Osteocyte (in vitro differentiated cells): ENCODE measurements at regions not wholly inside any gene's neighbourhood (a gene's known extent, or its start where the extent isn't known, plus 50 kb on each side); places are given as distances from the start of the nearest gene placed in this dataset.

Experiments used
- DNase-seq: peaks from one replicate; pipeline ENCODE4 v3.0.0; 2021; ENCODE audit warnings: mixed read lengths; ENCODE audit not compliant: unreplicated experiment; ENCODE audit errors: extremely low spot score
- H3K27ac Mint-ChIP-seq: one replicate; pipeline ENCODE4 v1.8.0; 2021; ENCODE audit warnings: mild to moderate bottlenecking, mixed read lengths; ENCODE audit not compliant: unreplicated experiment
- H3K27me3 Mint-ChIP-seq: one replicate; pipeline ENCODE4 v1.8.0; 2021; ENCODE audit warnings: mixed read lengths; ENCODE audit not compliant: unreplicated experiment
- H3K36me3 Mint-ChIP-seq: one replicate; pipeline ENCODE4 v1.8.0; 2021; ENCODE audit warnings: mixed read lengths; ENCODE audit not compliant: unreplicated experiment
- H3K4me1 Mint-ChIP-seq: one replicate; pipeline ENCODE4 v1.8.0; 2021; ENCODE audit warnings: mixed read lengths; ENCODE audit not compliant: unreplicated experiment
- H3K4me3 Mint-ChIP-seq: one replicate; pipeline ENCODE4 v1.8.0; 2021; ENCODE audit warnings: mild to moderate bottlenecking, moderate library complexity, mixed read lengths; ENCODE audit not compliant: unreplicated experiment
- H3K9me3 Mint-ChIP-seq: one replicate; pipeline ENCODE4 v1.8.0; 2021; ENCODE audit warnings: mixed read lengths; ENCODE audit not compliant: unreplicated experiment
- TF ChIP-seq, protein P1 (sequence below): fragments of 200-600 bp; sonication (generic); IDR thresholded peaks from 2 replicates; pipeline ENCODE4 v1.5.0; 2021; ENCODE audit warnings: antibody characterized with exemption, mild to moderate bottlenecking, moderate library complexity

DNA sequence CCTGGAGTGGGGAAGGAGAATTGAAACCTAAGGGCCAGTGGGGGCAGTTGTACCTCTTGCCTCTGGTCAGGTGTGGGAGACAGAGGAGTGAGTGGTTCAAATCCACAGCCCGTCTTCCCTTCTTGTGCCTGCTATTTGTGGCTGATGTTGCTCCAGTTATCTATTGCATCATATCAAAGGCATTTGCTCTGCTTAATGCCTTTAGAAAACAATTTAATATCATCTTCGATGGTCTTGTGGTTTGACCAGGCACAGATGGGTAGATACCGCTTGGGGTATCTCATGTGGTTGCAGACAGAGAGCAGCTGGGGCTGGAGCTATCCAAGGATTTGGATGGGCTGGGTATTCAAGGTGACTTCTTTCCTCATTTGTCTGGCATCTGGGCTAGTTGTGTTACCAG lies 376.1 kb upstream of the RBFOX1 start:
- no peak for DNase-seq
- peaks cover 43% of the 10 kb centered on the region for H3K9me3 Mint-ChIP-seq
- no peak overlapping the region for H3K4me3 Mint-ChIP-seq
- H3K4me1 Mint-ChIP-seq, result no peaks in the 10 kb centered on the region
- H3K27me3 Mint-ChIP-seq, result no peaks in the 10 kb centered on the region
- H3K36me3 Mint-ChIP-seq, result no peaks in the 10 kb centered on the region
- TF ChIP-seq, protein P1, sequence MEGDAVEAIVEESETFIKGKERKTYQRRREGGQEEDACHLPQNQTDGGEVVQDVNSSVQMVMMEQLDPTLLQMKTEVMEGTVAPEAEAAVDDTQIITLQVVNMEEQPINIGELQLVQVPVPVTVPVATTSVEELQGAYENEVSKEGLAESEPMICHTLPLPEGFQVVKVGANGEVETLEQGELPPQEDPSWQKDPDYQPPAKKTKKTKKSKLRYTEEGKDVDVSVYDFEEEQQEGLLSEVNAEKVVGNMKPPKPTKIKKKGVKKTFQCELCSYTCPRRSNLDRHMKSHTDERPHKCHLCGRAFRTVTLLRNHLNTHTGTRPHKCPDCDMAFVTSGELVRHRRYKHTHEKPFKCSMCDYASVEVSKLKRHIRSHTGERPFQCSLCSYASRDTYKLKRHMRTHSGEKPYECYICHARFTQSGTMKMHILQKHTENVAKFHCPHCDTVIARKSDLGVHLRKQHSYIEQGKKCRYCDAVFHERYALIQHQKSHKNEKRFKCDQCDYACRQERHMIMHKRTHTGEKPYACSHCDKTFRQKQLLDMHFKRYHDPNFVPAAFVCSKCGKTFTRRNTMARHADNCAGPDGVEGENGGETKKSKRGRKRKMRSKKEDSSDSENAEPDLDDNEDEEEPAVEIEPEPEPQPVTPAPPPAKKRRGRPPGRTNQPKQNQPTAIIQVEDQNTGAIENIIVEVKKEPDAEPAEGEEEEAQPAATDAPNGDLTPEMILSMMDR, result no peak
- no peak overlapping the region for H3K27ac Mint-ChIP-seq

DNA sequence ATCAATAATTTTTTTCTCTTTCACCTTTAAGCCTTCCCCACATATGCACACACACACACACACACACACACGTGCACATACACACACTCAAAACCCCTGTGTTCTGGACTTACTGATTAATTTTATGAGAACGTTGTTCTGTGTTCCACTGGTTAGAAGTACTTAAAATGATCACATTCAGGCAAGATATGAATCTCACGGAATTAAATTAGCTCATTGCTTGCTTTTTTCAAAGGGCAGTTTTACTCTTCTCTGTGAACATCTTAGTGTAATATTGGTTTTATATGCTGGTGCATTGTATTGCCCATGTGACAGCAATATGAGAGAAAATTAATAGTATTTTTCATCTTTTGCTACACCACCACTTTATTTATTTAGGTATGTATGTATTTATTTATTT lies 377.3 kb upstream of the RBFOX1 start:
- H3K36me3 Mint-ChIP-seq, result no peaks in the 10 kb centered on the region
- no peaks in the 10 kb centered on the region for H3K27me3 Mint-ChIP-seq
- no peak overlapping the region for H3K4me3 Mint-ChIP-seq
- H3K27ac Mint-ChIP-seq, result no peak overlapping the region
- no peaks in the 10 kb centered on the region for H3K4me1 Mint-ChIP-seq
- no peak for DNase-seq
- TF ChIP-seq, protein P1, result no peak
- peaks cover 40% of the 10 kb centered on the region for H3K9me3 Mint-ChIP-seq

DNA sequence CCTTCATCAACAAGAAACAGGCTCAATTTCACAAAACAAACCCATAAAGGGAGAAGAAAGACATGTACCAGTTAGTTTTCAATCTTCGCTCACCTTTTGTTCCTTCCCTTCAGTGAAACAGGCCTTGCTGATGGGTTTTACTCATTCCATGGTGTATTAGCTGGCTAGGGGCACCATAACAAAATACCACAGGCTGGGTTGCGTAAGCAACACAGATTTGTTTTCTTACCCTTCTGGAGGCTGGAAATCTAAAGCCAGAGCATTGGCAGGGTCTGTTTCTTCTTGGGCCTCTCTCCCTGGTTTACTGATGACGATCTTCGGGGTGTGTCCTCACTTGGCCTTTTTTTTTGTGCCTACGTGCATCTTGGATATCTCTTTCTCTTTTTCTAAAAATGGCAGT lies 383.4 kb upstream of the RBFOX1 start:
- Mint-ChIP-seq H3K27me3 (no peaks in the 10 kb centered on the region), H3K4me1 (no peaks in the 10 kb centered on the region), H3K4me3 (no peak overlapping the region), H3K36me3 (no peaks in the 10 kb centered on the region), H3K9me3 (peaks cover 37% of the 10 kb centered on the region), H3K27ac (no peak overlapping the region)
- TF ChIP-seq, protein P1, result no peak
- DNase-seq, result no peak

DNA sequence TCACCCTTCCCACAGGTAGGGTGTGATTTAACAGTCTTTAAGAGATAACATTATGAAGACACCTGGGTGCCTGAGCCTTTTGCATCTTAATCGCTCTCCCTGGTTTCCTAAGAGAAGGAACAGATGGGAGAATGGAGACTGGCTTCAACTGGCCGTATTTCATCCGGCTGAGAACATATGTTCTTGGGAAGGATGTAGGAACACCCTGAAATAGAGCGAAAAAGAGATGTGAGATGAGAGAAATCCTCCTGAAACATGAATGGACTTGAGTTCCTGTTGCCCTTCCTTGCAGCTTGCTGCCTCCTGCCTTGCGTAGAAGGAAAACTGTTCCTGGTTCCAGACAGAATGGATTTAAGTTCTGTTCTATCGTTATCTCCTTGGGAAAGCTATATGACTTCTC lies 385.4 kb upstream of the RBFOX1 start:
- H3K36me3 Mint-ChIP-seq, result no peaks in the 10 kb centered on the region
- TF ChIP-seq, protein P1, result no peak
- DNase-seq, result no peak
- H3K27ac Mint-ChIP-seq, result no peak overlapping the region
- no peak overlapping the region for H3K4me3 Mint-ChIP-seq
- no peaks in the 10 kb centered on the region for H3K27me3 Mint-ChIP-seq
- H3K9me3 Mint-ChIP-seq, result peaks cover 31% of the 10 kb centered on the region
- H3K4me1 Mint-ChIP-seq, result no peaks in the 10 kb centered on the region

DNA sequence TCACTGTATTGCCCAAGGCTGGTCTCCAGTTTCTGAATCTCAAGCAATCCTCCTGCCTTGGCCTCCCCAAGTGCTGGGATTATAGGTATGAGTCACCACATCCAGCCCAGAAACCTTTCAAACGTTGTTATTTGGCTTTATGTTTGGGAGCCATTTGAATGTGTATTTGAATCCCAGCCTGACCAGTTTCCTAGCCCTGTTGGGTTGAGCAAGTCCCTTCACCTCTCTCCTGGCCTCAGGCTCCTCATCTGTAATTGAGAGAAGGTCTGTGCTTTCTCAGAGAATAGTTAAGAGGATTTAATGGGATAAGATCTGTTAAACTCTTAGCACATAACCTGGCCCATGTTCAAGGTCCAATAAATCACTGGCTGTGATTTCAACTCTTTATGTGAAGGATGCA lies 385.8 kb upstream of the RBFOX1 start:
- no peak for DNase-seq
- H3K9me3 Mint-ChIP-seq, result peaks cover 31% of the 10 kb centered on the region
- TF ChIP-seq, protein P1, result no peak
- H3K27me3 Mint-ChIP-seq, result no peaks in the 10 kb centered on the region
- no peaks in the 10 kb centered on the region for H3K36me3 Mint-ChIP-seq
- H3K27ac Mint-ChIP-seq, result no peak overlapping the region
- H3K4me1 Mint-ChIP-seq, result no peaks in the 10 kb centered on the region
- no peak overlapping the region for H3K4me3 Mint-ChIP-seq
